GM18861 (cell line): ENCODE measurements at regions not wholly inside any gene's neighbourhood (a gene's known extent, or its start where the extent isn't known, plus 50 kb on each side); places are given as distances from the start of the nearest gene placed in this dataset.
"Not testable (repeated sequence)": the region's sequence is repeated elsewhere in the genome, so short reads cannot be mapped to it uniquely, and the experiment has no call there.

Experiments used
- ATAC-seq: cut with Tn5 transposase; IDR thresholded peaks from one replicate; pipeline ENCODE4 v1.9.1; 2021; ENCODE audit not compliant: unreplicated experiment

- ATAC-seq: not testable (repeated sequence)
Observed at GRCh38 chr6:74255007-74255406, 559.0 kb downstream of the CD109 start.

GRCh38 chr6:74254147-74254546, 558.1 kb downstream of the CD109 start:
- ATAC-seq: not testable (repeated sequence)

DNA sequence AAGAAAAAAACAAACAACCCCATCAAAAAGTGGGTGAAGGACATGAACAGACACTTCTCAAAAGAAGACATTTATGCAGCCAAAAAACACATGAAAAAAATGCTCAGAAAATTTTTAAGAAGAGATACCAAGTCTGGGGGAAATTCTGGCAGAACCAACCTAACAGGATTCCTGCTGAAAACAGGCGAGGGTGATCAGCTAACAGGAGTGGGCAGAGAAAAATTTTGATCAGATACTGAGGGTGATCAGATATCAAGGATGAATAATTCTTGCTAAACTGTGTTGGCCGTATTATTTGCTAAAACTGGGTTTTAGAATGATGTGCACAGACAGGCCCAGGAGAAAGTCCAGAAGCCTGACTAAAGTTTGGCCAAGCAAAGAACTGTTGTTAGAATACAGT, 557.3 kb downstream of the CD109 start:
- no peak for ATAC-seq

GRCh38 chr6:74250161-74250818, 554.3 kb downstream of the CD109 start:
- peak; percentile 3 for ATAC-seq

DNA sequence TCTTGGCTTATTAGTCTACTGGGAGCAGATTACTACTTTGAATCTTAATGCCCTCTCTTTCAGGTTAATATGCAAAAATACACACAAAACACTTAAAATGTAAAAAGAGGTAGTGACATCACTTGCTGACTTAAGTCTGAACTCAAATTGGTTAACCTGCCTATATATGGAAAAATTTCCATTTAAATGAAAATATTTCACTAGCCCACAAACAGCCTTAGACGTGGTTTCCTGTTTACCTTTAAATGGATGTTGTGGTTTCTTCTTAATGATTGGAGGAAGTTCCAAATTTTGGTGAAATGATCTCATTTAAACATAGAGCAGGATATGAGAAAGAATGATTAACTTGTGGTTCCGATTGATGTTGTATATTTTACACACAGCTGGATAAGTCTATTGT, 553.7 kb downstream of the CD109 start:
- peak; percentile 95 for ATAC-seq

DNA sequence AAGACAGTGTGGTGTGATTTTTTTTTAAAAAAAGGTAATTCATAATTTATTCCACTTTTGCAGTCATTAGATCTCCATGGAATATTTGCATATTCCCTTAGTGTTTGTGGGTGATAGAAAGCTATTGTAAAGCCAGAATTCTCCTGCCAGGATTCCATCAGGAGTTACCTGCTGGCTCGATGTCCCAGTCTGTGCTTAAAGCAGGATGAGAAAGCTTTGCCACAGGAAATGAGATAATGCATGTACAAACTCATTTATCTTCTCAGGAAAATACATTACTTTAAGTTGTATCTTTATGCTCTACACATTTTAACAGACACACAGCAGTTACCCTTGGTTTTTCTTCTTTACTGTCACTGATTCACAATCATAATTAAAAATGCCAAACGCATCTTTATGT, 553.0 kb downstream of the CD109 start:
- no peak for ATAC-seq

- no peak for ATAC-seq
Observed at GRCh38 chr6:74222768-74223333, 526.8 kb downstream of the CD109 start.

GRCh38 chr6:74213995-74214394, 518.0 kb downstream of the CD109 start:
- no peak for ATAC-seq

- ATAC-seq: no peak
Observed at GRCh38 chr6:74208239-74208638, 512.2 kb downstream of the CD109 start.

- ATAC-seq: peak; percentile 68
Observed at GRCh38 chr6:74199215-74199915, 503.4 kb downstream of the CD109 start.

- ATAC-seq: no peak
Observed at GRCh38 chr6:74197310-74197709, 501.3 kb downstream of the CD109 start.

DNA sequence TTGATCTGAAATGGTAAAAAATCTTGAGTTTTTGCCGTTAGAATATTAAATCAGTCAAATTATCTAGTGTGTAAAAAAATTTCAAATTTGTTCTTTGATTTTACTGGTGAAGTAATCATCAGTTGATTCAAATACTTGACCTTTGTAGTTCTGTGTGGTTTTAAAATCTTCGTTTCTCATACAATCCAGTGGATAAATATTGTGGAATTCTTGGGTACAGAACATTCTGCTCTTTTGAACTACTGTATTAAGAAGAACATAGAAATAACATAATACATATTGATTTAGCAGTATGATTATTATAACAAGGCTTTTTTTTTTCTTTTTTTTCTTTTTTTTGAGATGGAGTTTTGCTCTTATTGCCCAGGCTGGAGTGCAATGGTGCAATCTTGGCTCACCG, 491.8 kb downstream of the CD109 start:
- no peak for ATAC-seq

- no peak for ATAC-seq
Observed at GRCh38 chr6:74182992-74183391, 487.0 kb downstream of the CD109 start.

GRCh38 chr6:74181471-74181870, 485.5 kb downstream of the CD109 start:
- ATAC-seq: no peak

DNA sequence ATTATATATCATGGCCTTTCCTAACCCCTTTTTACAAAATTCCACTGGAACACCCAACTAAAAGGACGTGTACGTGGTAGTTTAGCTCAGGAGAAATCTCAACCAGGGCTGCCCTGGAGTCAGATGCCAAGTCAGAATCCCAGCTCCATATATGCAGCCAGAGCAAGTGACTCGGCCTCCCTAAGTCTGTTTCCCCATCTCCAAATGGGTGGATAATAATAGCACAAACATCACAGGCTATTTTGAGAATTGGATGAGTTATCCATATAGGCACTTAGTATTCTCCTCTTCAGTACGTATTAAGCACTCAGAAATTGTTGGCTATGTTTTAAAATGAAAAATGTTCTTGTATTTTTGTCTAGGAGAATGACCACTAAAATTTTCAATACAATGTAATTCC, 481.5 kb downstream of the CD109 start:
- no peak for ATAC-seq

DNA sequence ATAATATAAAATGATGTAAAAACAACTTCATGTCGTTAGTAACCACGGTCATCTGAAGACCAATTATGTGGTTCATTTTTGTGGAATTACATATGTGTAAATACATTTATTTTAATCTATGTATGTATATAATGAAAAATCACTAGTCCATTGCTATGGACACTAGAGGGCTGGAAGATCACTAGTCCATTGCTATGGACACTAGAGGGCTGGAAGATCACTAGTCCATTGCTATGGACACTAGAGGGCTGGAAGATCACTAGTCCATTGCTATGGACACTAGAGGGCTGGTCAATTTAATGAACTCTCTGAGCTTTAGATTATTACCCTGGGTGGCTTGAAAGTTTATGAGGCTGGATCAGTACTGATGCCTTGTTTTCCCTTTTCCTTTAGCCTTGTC, 474.5 kb downstream of the CD109 start:
- not testable (repeated sequence) for ATAC-seq

GRCh38 chr6:74170118-74170517, 474.1 kb downstream of the CD109 start:
- ATAC-seq: no peak

GRCh38 chr6:74167976-74168375, 472.0 kb downstream of the CD109 start:
- ATAC-seq: no peak

GRCh38 chr6:74167511-74167910, 471.5 kb downstream of the CD109 start:
- no peak for ATAC-seq

DNA sequence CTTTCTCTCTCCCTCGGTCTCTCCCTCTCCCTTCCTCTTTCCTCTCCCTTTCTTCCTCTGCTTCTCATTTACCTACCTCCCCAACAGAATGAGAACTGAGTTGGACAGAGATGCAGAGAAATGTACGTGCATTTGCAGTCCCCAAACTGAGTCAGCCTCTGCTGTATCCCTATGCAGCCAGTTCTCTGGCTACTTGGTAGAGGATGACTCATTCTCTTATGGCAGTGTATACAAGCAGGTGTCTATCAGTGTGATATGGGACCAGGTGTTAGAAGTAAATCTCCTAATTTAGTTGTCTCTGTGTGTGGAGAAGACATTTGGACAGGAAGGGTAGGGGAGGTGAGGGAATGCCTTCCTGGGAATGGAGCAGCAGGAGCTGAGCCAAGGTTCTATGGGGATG, 470.8 kb downstream of the CD109 start:
- no peak for ATAC-seq

GRCh38 chr6:74161380-74161779, 465.4 kb downstream of the CD109 start:
- ATAC-seq: no peak

GRCh38 chr6:74152096-74152675, 456.2 kb downstream of the CD109 start:
- ATAC-seq: no peak
